D721Med (cell line): ENCODE measurements at regions not wholly inside any gene's neighbourhood (a gene's known extent, or its start where the extent isn't known, plus 50 kb on each side); places are given as distances from the start of the nearest gene placed in this dataset.
A peak's percentile ranks its signal among the peaks of the same experiment; 100 is the strongest.

ENCODE experiments used
- DNase-seq: peaks from one replicate; pipeline ENCODE4 v3.0.0; 2011; ENCODE audit warnings: low spot score; ENCODE audit not compliant: insufficient read length
- FAIRE-seq: peaks from 2 replicates; lab custom pipeline; 2011; peaks lifted over from hg19 to GRCh38; lab: Jason Lieb, UNC
- TF ChIP-seq, protein P1 (sequence below): IDR thresholded peaks from 2 replicates; pipeline ENCODE4 v1.5.1; 2012; ENCODE audit warnings: mild to moderate bottlenecking, control low read depth; ENCODE audit not compliant: insufficient read depth; ENCODE audit errors: missing control alignments

DNA sequence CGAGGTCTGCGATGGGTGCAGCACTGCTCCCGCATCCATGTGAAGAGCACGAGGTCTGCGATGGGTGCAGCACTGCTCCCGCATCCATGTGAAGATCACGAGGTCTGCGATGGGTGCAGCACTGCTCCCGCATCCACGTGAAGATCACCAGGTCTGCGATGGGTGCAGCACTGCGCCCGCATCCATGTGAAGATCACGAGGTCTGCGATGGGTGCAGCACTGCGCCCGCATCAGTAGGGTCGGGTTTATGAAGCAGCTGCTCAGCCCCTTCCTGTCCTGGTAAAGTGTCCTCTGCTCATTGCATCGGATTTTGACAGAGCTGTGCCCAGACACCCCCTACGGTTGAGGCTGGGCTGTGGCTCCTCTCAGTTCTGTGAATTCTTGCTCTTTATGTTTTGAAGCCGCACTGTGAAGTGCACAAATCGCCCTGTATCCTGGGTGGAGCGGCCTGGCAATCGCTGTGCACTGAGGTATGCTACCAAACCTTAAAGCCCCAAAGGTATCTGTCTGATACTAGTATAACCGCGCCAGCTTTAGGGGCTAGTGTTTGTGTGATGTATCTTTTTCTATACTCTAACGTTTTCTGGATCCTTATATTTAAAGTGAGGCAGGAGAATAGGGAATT, 98.7 kb downstream of the CPZ start:
- TF ChIP-seq, protein P1, sequence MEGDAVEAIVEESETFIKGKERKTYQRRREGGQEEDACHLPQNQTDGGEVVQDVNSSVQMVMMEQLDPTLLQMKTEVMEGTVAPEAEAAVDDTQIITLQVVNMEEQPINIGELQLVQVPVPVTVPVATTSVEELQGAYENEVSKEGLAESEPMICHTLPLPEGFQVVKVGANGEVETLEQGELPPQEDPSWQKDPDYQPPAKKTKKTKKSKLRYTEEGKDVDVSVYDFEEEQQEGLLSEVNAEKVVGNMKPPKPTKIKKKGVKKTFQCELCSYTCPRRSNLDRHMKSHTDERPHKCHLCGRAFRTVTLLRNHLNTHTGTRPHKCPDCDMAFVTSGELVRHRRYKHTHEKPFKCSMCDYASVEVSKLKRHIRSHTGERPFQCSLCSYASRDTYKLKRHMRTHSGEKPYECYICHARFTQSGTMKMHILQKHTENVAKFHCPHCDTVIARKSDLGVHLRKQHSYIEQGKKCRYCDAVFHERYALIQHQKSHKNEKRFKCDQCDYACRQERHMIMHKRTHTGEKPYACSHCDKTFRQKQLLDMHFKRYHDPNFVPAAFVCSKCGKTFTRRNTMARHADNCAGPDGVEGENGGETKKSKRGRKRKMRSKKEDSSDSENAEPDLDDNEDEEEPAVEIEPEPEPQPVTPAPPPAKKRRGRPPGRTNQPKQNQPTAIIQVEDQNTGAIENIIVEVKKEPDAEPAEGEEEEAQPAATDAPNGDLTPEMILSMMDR, result no peak
- DNase-seq (no peak), FAIRE-seq (no peak)

DNA sequence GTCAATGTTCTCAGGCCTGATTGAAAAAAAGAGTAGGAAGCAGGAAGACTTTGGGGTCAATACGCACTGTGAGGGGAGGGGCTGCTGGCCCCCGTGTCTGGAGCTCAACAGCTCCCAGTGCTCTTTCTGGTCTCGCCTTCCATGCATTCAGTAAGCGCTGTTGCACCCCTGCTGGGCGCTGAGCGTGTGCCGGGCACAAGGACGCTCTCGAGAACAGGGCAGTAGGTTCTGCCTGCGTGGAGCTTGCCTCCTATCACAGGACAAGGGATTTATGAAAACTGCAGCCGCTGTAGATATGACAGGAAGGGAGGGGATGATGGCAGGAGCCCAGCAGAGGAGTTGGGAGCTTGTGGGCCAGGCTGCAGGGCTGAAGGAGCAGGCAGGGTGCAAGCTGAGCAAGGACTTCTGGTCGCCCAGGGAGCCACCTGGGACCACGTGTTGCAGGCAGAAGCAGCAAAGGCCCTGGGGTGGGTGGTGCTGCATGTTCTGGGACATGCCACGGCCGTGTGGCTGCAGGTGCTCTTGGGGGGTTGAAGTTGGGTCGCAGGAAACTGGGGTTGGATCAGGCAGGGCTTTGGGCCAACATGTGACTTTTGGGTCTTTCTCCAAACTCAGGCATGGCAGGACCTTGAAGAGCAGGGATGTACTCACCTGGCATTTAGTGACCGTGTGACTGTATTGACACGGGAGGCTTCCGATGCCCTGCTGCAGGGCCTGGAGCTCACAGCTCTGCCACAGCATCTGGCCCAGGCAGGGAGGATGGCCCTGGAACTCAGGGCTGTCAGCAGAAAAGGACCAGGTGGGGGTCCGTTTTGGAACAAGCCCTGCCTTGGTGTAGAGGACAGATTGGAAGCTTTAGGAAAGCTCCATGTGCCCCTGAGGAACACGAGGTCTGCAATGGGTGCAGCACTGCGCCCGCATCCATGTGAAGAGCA, 97.9 kb downstream of the CPZ start:
- TF ChIP-seq, protein P1, result no peak
- FAIRE-seq, result no peak
- DNase-seq, result no peak

DNA sequence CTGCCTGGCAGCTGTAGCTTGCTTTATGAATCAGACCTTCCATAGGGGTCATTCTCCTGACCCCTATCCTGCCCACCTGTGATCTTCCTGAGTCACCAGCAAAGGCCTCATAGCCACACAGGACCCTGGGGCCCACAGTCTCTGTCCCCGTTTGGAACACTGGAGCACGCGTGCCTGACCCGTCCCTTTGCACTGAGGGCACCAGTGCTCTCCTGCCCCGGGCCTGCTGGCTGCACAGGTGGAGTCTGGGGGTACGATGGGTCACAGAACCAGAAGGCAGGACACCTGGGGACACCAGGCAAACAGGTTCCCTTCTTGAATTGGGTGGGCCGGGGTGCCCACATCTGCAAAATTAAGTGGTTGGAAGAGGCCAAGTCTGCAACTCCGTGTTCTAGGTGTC, 97.2 kb downstream of the CPZ start:
- FAIRE-seq, result no peak
- TF ChIP-seq, protein P1, result no peak
- DNase-seq, result no peak

DNA sequence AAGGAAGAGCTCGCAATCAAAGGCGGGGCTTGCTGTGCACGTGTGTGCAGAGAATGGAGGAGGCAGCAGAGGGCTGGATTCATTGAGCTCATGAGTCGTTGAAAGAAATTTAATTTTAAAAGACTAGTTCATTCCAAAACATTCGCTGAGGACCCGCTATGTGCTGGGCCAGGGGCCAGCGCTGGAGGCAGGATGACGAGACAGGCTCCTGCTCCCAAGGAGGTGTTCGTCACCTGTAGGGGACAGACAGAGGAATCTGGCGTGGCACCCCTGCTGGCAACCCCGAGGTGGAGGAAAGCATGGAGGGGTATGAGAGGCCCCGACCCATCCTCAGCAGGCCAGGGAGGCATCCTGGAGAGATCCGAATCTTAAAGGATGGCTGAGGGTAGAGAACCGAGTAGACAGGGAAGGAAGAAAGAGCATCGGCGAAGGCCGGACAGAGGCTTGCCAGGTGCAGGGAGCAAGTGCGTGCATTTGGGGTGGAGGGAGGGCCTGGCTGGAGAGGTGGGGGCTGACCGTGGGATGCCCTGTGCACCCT, 96.4 kb downstream of the CPZ start:
- DNase-seq (no peak), FAIRE-seq (no peak)
- TF ChIP-seq, protein P1, result no peak

DNA sequence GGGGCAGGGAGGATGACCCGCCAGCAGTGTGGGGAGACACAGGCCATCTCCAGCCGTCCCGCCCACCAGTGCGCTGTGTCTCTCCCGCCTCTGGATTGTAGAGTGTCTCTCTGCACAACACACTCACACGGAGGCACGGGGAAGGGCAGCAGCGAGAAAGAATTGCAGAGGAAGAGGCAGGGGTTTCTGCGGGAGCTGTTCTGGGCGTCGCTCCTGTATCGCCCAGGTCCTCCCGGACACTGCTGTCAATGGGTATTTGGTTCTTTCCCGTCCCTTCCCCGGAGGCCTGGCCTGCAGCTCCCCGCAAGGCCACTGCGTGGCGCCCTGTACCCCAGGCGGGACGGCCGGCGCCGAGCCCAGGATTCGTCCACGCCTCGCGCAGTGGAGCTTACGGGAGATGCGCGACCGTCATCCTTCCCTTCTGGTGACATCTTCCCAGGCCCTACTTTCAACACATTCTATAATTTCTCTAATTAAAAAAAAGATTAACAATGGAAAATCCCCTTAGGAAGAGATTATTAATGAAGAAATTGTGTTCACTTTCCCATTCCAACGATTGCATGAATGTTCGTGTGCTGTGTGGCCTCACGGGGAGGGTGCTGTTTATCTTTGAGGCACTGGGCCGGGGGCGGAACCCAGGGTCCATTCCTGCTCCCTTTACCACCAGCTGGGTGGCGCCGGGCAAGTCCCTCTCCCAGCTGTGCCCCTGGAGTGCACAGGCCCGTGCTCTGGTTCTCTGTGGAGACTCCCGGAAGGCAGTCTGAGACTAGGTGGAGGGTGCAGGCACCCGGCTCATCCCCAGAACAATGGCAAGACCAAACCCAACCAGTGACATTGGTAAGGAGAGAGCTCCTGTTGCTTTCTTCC, 95.7 kb downstream of the CPZ start:
- no peak for DNase-seq
- no peak for FAIRE-seq
- TF ChIP-seq, protein P1, result peak; percentile 58

DNA sequence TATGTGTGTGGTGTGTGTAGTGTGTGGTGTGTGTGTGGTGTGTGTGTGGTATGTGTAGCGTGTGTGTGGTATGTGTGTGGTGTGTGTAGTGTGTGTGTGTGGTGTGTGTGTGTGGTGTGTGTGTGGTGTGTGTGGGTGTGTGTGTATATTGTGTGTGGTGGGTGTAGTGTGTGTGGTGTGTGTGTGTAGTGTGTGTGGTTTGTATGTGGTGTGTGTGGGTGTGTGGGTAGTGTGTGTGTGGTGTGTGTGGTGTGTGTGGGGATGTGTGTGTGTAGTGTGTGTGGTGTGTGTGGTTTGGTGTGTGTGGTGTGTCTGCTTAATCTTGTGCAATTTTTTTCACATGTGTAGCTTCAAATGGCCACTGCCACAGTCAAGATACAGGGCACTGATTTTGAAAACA, 94.5 kb downstream of the CPZ start:
- FAIRE-seq (no peak), DNase-seq (no peak)

More for the DNA sequence above, 94.5 kb downstream of the CPZ start:
- TF ChIP-seq, protein P1, result no peak
